Thoracic aorta (tissue), 2 donors: ENCODE measurements at regions not wholly inside any gene's neighbourhood (a gene's known extent, or its start where the extent isn't known, plus 50 kb on each side); places are given as distances from the start of the nearest gene placed in this dataset.

Source experiments
- ATAC-seq: fragments of 150-250 bp; one replicate; pipeline ENCODE4 v1.8.0; 2017; ENCODE audit warnings: low read depth; ENCODE audit not compliant: insufficient number of reproducible peaks, low FRiP score
- DNase-seq: peaks from one replicate; pipeline ENCODE4 v3.0.0-alpha.2; 2020; ENCODE audit warnings: low spot score
- H3K27ac ChIP-seq, 2 donors: fragments of 200-600 bp; sonication (generic); 1 replicate in 1 of 2; 2 replicates in 1 of 2; pipeline ENCODE4 v1.5.1; 2016; ENCODE audit warnings: mild to moderate bottlenecking in 2 of 2, moderate library complexity in 2 of 2
- H3K27me3 ChIP-seq: fragments of 200-600 bp; sonication (generic); replicated peaks from 2 replicates; pipeline ENCODE4 v1.6.0; 2016; ENCODE audit warnings: mild to moderate bottlenecking; ENCODE audit not compliant: insufficient read depth
- H3K36me3 ChIP-seq: fragments of 200-600 bp; sonication (generic); one replicate; pipeline ENCODE4 v1.5.1; 2016
- H3K4me1 ChIP-seq, 2 donors: fragments of 200-600 bp; sonication (generic); 1 replicate in 1 of 2; 2 replicates in 1 of 2; pipeline versions ENCODE4 v1.5.1 to v1.6.0; 2016; ENCODE audit warnings: low read depth in 2 of 2, mild to moderate bottlenecking in 1 of 2; ENCODE audit not compliant: control insufficient read depth in 1 of 2
- H3K4me3 ChIP-seq: fragments of 200-600 bp; sonication (generic); 2 replicates; pipeline ENCODE4 v1.5.1; 2016; ENCODE audit warnings: mild to moderate bottlenecking
- H3K9me3 ChIP-seq: fragments of 200-600 bp; sonication (generic); 2 replicates; pipeline ENCODE4 v1.5.1; 2016
- TF ChIP-seq, protein P1 (sequence below): fragments of 200-600 bp; sonication (generic); IDR thresholded peaks from one replicate; pipeline ENCODE4 v1.5.1; 2019; ENCODE audit warnings: antibody characterized with exemption

DNA sequence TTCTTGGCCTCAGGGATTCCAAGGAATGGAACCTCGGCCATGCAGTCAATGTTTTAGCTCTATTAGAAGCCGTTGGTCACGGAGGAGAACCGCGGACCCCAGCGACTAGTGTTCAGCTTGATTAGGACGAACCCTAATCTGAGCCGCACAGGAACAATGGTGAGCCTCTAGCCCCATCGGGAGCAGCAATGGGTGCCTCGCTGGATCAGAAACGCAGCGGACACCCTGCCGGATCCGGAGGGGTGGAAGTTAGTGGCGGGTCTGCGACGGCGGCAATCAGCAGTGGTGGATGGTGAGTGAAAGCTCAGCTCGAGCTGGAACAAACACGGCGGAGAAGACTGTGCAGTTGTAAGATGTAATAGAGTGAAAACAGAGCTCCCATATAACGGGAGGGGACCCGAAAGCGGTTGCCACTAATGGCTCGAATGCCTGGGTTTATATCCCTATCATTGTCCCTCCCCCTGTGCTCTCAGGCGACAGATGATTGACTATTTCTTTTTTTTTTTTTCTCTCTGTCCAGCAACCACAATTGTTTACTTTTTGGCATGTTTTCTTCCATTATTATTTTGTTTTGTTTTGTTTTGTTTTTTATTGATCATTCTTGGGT is 127.7 kb downstream of the ZNF664 start:
- TF ChIP-seq, protein P1, sequence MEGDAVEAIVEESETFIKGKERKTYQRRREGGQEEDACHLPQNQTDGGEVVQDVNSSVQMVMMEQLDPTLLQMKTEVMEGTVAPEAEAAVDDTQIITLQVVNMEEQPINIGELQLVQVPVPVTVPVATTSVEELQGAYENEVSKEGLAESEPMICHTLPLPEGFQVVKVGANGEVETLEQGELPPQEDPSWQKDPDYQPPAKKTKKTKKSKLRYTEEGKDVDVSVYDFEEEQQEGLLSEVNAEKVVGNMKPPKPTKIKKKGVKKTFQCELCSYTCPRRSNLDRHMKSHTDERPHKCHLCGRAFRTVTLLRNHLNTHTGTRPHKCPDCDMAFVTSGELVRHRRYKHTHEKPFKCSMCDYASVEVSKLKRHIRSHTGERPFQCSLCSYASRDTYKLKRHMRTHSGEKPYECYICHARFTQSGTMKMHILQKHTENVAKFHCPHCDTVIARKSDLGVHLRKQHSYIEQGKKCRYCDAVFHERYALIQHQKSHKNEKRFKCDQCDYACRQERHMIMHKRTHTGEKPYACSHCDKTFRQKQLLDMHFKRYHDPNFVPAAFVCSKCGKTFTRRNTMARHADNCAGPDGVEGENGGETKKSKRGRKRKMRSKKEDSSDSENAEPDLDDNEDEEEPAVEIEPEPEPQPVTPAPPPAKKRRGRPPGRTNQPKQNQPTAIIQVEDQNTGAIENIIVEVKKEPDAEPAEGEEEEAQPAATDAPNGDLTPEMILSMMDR, result no peak
- DNase-seq (no peak), ATAC-seq (no peak)
- H3K9me3 ChIP-seq, result no peaks in the 10 kb centered on the region
- H3K4me1 ChIP-seq, result peaks cover 5 to 28% of the 10 kb centered on the region in 2 donors
- no peak overlapping the region for H3K4me3 ChIP-seq
- no peaks in the 10 kb centered on the region for H3K27me3 ChIP-seq
- H3K36me3 ChIP-seq, result no peaks in the 10 kb centered on the region
- no peak overlapping the region for H3K27ac ChIP-seq

DNA sequence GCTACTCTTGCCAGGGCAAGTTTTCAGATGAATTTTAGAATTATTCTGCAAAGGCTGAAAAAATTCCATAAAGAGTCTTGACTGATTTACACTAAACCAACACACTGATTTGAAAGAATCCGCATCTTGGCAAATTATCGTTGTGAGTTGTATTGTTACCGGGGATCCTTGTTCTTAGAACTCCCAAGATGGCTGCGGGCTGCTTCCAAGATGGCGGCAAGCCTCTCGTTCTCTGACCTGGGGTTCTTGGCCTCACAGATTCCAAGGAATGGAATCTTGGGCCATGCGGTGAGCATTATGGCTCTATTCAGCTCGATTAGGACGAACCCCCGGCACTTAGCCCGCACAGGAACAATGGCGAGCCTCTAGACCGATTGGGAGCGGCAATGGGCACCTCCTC is 132.5 kb downstream of the ZNF664 start:
- Histone ChIP-seq H3K36me3 (no peaks in the 10 kb centered on the region), H3K4me1 (no peaks in the 10 kb centered on the region), H3K9me3 (no peaks in the 10 kb centered on the region), H3K27ac (no peak overlapping the region), H3K4me3 (no peak overlapping the region), H3K27me3 (no peaks in the 10 kb centered on the region)
- DNase-seq (no peak), ATAC-seq (no peak)
- TF ChIP-seq, protein P1, result no peak

DNA sequence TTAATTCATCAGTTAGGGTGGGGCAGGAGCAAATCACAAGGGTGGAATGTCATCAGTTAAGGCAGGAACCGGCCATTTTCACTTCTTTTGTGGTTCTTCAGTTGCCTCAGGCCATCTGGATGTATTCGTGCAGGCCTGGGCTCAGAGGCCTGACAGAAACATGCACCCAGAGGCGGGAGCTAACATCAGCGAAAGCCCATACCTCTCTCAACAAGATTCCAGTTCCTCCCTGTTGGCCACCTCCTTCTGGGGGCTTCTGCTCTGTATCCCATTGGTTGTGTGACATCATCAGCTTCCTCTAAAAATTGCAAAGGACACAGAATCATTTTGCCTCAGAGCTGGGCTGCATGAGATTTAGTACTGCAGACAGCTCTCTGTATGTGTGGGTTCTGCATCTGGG is 134.3 kb downstream of the ZNF664 start:
- no peak overlapping the region for H3K27ac ChIP-seq
- DNase-seq, result no peak

DNA sequence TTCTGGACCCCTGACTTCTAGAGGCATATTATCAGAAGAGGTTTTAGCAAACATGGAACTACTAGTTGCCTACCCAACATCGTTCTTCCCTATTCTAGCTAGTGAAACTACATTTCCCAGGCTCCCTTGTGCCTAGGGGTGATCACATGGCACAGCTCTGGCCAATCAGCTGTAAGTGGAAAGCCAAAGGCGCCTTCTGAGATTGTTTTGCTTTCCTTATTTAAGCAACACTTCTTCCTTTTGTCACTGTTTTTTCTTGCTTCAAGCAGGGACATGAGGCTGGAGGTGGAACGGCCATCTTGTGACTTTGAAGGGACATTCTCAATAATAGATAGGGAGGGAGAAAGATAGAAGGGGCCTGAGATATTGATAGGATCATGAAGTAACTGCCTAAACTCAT is 136.7 kb downstream of the ZNF664 start:
- Histone ChIP-seq H3K36me3 (no peaks in the 10 kb centered on the region), H3K9me3 (peaks cover 4% of the 10 kb centered on the region), H3K27me3 (no peaks in the 10 kb centered on the region), H3K27ac (no peak overlapping the region), H3K4me3 (no peak overlapping the region), H3K4me1 (no peaks in the 10 kb centered on the region)
- no peak for DNase-seq
- ATAC-seq, result no peak
- TF ChIP-seq, protein P1, result no peak

More for the DNA sequence above, 134.3 kb downstream of the ZNF664 start:
- no peak overlapping the region for H3K4me3 ChIP-seq
- no peaks in the 10 kb centered on the region for H3K27me3 ChIP-seq
- TF ChIP-seq, protein P1, result no peak
- ATAC-seq, result no peak
- H3K9me3 ChIP-seq, result no peaks in the 10 kb centered on the region
- H3K4me1 ChIP-seq, result no peaks in the 10 kb centered on the region
- no peaks in the 10 kb centered on the region for H3K36me3 ChIP-seq

DNA sequence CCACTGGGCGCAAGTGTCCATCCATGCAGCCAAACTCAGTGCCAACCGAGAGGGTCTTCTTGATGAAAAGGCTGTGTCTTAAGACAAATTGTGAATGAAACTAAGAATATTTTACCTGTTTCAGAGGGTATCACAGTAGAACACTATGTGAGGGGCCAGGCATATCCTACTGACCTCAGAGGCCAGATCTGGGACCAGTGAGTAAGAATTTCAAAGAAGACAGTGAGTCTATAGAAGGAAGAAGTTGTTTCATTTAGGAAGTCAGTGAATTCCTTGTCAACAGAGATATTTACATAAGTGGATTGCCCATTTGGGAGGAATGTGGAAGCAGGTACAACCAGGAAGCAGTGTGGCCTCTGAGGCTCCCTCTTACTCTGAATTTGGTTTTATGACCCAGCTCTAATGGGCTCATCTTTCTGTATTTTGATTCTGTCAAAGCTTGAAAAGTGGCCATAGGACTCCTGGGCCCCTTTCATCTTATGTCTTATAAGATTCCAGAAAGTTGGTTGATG is 137.4 kb downstream of the ZNF664 start:
- TF ChIP-seq, protein P1, result no peak
- Histone ChIP-seq H3K27me3 (no peaks in the 10 kb centered on the region), H3K27ac (no peak overlapping the region), H3K4me1 (no peaks in the 10 kb centered on the region), H3K9me3 (peaks cover 4% of the 10 kb centered on the region), H3K4me3 (no peak overlapping the region), H3K36me3 (no peaks in the 10 kb centered on the region)
- DNase-seq, result no peak
- no peak for ATAC-seq
